ENCODE measurements at regions not wholly inside any gene's neighbourhood (a gene's known extent, or its start where the extent isn't known, plus 50 kb on each side); places are given as distances from the start of the nearest gene placed in this dataset.

GRCh38 chr2:134152045-134153010 lies 101.5 kb upstream of the MGAT5 start (continued):
- TF ChIP-seq FOS (IDR thresholded peaks at IDR 0.05; ENCODE audit: low read depth, low read length) (no peak), POLR2A (IDR thresholded peaks at IDR 0.05; ENCODE audit: low read depth, low read length) (no peak)

- Histone ChIP-seq H4K91ac (ENCODE audit: insufficient read depth, low read depth, low read length) (no peak overlapping the region), H3K4ac (ENCODE audit: low read depth, low read length) (no peak overlapping the region), H3K27ac (ENCODE audit: insufficient read depth, low read length) (no peak overlapping the region), H3K4me3 (ENCODE audit: insufficient read depth, low read depth, low read length) (no peak overlapping the region), H3K9me3 (ENCODE audit: control insufficient read depth, insufficient read depth, low read length) (no peaks in the 10 kb centered on the region), H2BK20ac (ENCODE audit: low read depth, low read length) (no peak overlapping the region), H3K4me2 (ENCODE audit: low read depth, low read length) (no peak overlapping the region), H3K18ac (ENCODE audit: low read depth, low read length) (no peak overlapping the region), H3K14ac (replicated peaks; ENCODE audit: low read depth, low read length) (no peak overlapping the region), H2AK9ac (replicated peaks; ENCODE audit: low read depth, low read length, poor library complexity) (no peak overlapping the region), H3K23ac (ENCODE audit: low read depth, low read length) (no peak overlapping the region), H2BK5ac (ENCODE audit: low read depth, low read length, poor library complexity, severe bottlenecking) (no peak overlapping the region), H4K5ac (ENCODE audit: low read depth, low read length) (no peak overlapping the region), H3K4me1 (ENCODE audit: control insufficient read depth, insufficient read depth, low read length) (peaks cover 2% of the 10 kb centered on the region; the same call in 1 of the 2 replicates), H3K9ac (ENCODE audit: low read depth, low read length) (no peak overlapping the region), H2AFZ (replicated peaks; ENCODE audit: low read length, poor library complexity) (no peak overlapping the region), H2BK15ac (ENCODE audit: low read depth, low read length) (no peak overlapping the region), H3K27me3 (ENCODE audit: control insufficient read depth, insufficient read depth, low read length) (no peaks in the 10 kb centered on the region), H4K8ac (ENCODE audit: low read depth in 2 of 2, low read length in 2 of 2) (no peak overlapping the region), H3K56ac (ENCODE audit: extremely low read depth, insufficient read depth, low read length) (no peak overlapping the region), H2AK5ac (ENCODE audit: low read depth, low read length) (no peak overlapping the region), H3K79me1 (ENCODE audit: low read depth in 1 of 2, low read length in 2 of 2) (peaks cover 38 to 83% of the 10 kb centered on the region in 2 experiments), H2BK120ac (ENCODE audit: low read depth, low read length) (no peak overlapping the region), H3K9me1 (ENCODE audit: insufficient read depth, low read length) (peaks cover 30% of the 10 kb centered on the region; the same call in 1 of the 2 replicates), H4K20me1 (ENCODE audit: insufficient read depth, low read length) (peaks cover 61% of the 10 kb centered on the region), H3K36me3 (ENCODE audit: control insufficient read depth, insufficient read depth, low read length) (peaks cover 20% of the 10 kb centered on the region)
- in situ Hi-C loops (cut with MboI; ENCODE audit: low sequenced_read_pairs) (no loop called here), dilution Hi-C loops (cut with HindIII; ENCODE audit: low sequenced_read_pairs, unreplicated experiment) (no loop called here), intact Hi-C loops (cut with micrococcal nuclease) (no loop called here)
- POLR2A ChIA-PET (ENCODE audit: unreplicated experiment) = no interaction called here
- CTCF ChIA-PET = no interaction called here
- DNase-seq = no peak
- ATAC-seq (ENCODE audit: low read depth) = no peak
- TF ChIP-seq RAD21 (IDR thresholded peaks at IDR 0.05; ENCODE audit: low read length) (no peak), MXI1 (IDR thresholded peaks at IDR 0.05; ENCODE audit: borderline replicate concordance, low read depth, low read length) (no peak), MAZ (IDR thresholded peaks at IDR 0.05; ENCODE audit: borderline replicate concordance, low read depth, low read length) (no peak), FOS (IDR thresholded peaks at IDR 0.05; ENCODE audit: low read depth, low read length) (no peak), POLR2A (IDR thresholded peaks at IDR 0.05; ENCODE audit: low read depth, low read length) (no peak), CTCF (conservative IDR thresholded peaks at IDR 0.05; ENCODE audit: low read depth, low read length) (no peak), USF2 (IDR thresholded peaks at IDR 0.05; ENCODE audit: low read depth, low read length) (no peak), NFE2L2 (IDR thresholded peaks at IDR 0.05; ENCODE audit: low read depth, low read length) (no peak), RCOR1 (IDR thresholded peaks at IDR 0.05; ENCODE audit: insufficient replicate concordance, low read length) (no peak), RFX5 (IDR thresholded peaks at IDR 0.05; ENCODE audit: low read depth, low read length) (no peak), CEBPB (IDR thresholded peaks at IDR 0.05; ENCODE audit: low read depth, low read length) (no peak), BHLHE40 (IDR thresholded peaks at IDR 0.05; ENCODE audit: low read depth, low read length) (no peak)
- BruUV-seq (replicated peaks) = no TSS peak
- no CpG with 5 or more reads among the region's 7 CpGs for WGBS, 2 experiments (ENCODE audit: extremely low coverage in 2 of 2, insufficient read length in 1 of 2)
Measured at GRCh38 chr2:134153294-134153880, 100.5 kb upstream of the MGAT5 start.
